Adrenal gland (tissue), 5 donors: ENCODE measurements at regions not wholly inside any gene's neighbourhood (a gene's known extent, or its start where the extent isn't known, plus 50 kb on each side); places are given as distances from the start of the nearest gene placed in this dataset.

Experiments
- CTCF ChIP-seq, 6 experiments: fragments of 450-650 bp in 4 of 6; fragments of 200-600 bp in 2 of 6; sonication (generic) in 1 of 6; IDR thresholded peaks; 1 replicate in 5 of 6; 2 replicates in 1 of 6; pipeline versions ENCODE4 v1.5.1 to v1.8.0; 2016 to 2021; ENCODE audit warnings: antibody characterized with exemption in 6 of 6, mild to moderate bottlenecking in 2 of 6, moderate library complexity in 1 of 6
- POLR2A ChIP-seq, 2 donors: fragments of 450-650 bp; IDR thresholded peaks; one replicate each; pipeline ENCODE4 v1.6.1; 2017; ENCODE audit warnings: antibody characterized with exemption in 2 of 2, mild to moderate bottlenecking in 2 of 2, moderate library complexity in 1 of 2
- donor health status: DM: no; HTN: no; CAD: no.

GRCh38 chr7:9890092-9890491, 1083.6 kb upstream of the PHF14 start:
- TF ChIP-seq CTCF (IDR thresholded peaks at IDR 0.05) (no peak), POLR2A (IDR thresholded peaks at IDR 0.05) (no peak)
